ENCODE measurements at regions not wholly inside any gene's neighbourhood (a gene's known extent, or its start where the extent isn't known, plus 50 kb on each side); places are given as distances from the start of the nearest gene placed in this dataset.

- no peak for DNase-seq (ENCODE audit: low spot score)
Measured at GRCh38 chr10:59088912-59089573, 87.4 kb upstream of the PHYHIPL start.

DNA sequence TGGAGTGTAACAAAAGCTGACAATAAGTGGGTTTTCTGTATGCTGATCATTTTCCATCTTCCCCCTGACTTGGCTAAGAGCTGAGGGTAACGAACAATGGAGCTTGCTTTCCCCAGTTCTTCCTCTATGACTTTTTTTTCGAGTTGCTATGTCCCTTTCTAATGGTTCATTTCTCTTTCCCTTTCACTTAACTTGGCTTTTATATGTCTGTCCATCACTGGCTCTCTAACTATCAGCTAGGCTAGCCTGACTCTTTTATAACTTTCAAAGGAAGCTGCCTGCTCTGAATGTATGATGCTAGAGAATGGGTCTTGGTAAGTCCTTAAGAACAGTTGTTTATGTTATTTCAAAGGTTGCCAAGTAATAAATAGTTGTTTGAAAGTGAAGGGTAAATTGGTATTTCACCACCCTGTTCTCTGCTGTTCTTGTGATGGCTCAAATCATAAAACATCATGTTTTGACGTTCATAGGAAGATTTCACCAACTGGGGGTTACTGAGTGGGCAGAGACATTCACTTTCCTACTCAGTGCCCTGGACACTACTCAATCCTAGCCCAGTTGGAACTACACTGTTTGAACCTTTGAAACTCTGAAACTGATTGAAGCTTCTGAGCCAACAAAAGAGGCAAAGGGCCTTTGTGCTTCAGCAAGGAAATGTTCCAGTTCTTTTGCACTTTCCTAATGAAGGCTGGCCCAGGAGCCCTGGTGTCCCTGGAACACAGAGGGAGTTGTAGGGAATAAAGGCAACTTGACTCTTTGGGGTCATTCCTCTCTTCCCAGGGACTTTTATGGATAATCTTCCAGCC, 85.4 kb upstream of the PHYHIPL start:
- DNase-seq (ENCODE audit: low spot score) = no peak

- no peak for DNase-seq (ENCODE audit: low spot score)
Measured at GRCh38 chr10:59093461-59093860, 83.0 kb upstream of the PHYHIPL start.

DNA sequence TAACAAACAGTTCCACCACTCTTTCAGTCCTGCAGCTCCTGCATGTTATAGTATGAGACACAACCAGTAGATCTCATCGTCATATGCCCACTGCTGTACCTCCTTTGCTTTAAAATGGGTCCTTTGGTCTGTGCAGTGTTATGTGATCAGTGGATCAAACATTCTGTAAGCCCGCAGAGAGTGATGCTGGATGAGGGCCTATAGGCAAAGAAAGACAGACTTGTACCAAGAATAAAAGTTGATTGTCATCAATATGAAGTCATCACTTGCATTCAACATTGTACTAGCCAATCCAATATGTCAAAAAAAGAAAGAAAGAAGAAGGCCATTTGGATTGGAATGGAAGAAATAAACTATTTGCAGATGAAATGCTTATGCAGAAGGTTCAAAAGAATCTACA, 79.8 kb upstream of the PHYHIPL start:
- DNase-seq (ENCODE audit: low spot score) = no peak

- peak; percentile 38 for DNase-seq (ENCODE audit: low spot score)
Measured at GRCh38 chr10:59098387-59098786, 78.1 kb upstream of the PHYHIPL start.

- DNase-seq (ENCODE audit: low spot score) = peak; percentile 17
Measured at GRCh38 chr10:59098831-59099452, 77.5 kb upstream of the PHYHIPL start.

DNA sequence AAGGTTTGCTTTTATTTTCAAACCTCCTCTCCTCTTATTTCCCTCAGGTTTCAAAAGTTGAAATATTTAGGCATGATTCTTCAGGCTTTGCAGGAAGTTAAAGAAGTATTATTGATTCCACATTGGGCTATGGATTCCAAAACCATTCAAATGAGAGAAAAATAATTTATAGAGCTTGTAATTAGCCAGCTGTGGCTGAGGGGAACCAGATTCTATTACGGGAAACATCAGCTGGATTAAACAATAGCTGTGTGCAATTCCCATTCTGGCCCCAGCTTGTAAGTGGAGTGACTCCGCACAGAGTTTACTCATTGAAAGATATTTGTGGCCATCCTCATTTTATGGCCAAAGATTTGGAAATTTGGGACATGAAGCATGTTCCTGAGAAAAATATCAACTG, 77.0 kb upstream of the PHYHIPL start:
- DNase-seq (ENCODE audit: low spot score) = peak; percentile 46

GRCh38 chr10:59102394-59102793, 74.0 kb upstream of the PHYHIPL start:
- DNase-seq (ENCODE audit: low spot score) = no peak

GRCh38 chr10:59104186-59104585, 72.3 kb upstream of the PHYHIPL start:
- no peak for DNase-seq (ENCODE audit: low spot score)

DNA sequence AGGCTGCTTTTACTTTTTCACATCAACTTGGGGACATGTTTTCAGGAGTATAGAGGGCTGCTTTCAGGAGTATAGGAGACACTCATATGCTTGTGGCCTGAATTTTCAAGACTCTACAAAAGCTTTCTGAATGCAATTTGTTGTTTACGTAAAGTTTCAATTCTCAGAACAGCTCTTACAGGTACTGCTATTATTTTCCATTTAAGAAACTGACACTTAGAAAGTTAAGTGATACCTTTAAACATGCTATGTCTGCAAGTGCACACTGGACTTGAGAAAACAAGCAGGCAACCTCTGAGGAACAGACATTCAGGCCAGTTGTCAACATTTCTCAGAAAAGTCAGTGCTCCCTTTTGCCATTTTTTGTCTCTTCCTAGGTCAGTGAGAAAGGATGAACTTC, 70.0 kb upstream of the PHYHIPL start:
- DNase-seq (ENCODE audit: low spot score) = no peak

GRCh38 chr10:59107147-59107546, 69.3 kb upstream of the PHYHIPL start:
- no peak for DNase-seq (ENCODE audit: low spot score)

GRCh38 chr10:59108296-59108870, 68.1 kb upstream of the PHYHIPL start:
- no peak for DNase-seq (ENCODE audit: low spot score)

DNA sequence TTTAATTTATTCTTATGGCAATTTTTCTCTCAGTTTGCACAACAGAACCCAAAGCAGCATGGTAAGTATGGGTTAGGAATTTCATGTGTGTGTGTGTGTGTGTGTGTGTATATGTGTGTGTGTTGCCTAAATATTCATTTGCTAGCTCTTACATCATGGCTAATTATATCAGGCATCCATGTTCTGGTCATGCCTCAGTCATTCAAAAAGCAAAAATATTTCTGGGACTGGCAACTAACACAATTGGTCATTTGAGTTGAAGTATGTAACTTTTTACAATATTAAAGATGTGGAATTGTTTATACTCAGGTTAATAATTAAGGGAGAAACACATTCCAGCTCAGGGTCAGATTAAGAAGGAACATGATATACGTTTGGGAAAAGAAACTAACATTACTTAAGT, 67.6 kb upstream of the PHYHIPL start:
- DNase-seq (ENCODE audit: low spot score) = no peak

DNA sequence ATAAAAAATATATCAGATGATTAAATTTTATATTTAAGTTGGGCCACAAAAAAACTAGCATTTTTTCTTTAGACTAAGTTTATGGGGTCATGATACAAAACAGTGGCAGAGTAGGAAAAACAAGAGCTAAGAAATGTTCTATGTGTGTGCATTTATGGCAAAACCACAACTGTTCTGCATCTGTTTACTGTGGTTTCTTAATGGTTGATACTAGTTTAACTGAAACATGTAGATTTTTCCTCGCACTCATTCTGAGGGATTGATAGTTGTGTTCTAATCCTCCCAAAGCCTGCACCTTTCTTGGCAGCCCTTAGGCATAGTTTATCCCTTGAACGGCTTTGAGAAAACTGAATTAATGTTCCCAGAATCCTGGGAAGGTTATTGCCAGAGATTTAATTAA, 66.6 kb upstream of the PHYHIPL start:
- DNase-seq (ENCODE audit: low spot score) = no peak

DNA sequence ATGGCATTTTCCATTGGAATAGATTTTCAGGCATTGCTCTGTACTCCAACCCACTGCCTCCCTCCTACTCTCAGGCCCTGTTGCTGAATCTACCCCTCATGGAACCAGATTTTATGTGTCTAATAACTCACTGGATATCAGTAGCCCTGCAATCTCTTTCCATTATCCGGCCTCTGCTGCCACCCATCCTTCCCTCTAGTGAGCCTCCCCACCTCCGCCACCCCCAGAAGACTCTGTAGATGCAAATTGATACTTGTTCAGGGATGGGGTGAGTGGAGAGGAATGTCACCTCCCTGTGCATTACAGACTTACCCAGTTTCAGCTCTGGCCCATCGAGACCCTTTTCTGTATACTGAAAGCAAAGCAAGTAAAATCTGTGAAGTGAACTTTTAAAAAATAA, 52.3 kb upstream of the PHYHIPL start:
- DNase-seq (ENCODE audit: low spot score) = no peak

DNA sequence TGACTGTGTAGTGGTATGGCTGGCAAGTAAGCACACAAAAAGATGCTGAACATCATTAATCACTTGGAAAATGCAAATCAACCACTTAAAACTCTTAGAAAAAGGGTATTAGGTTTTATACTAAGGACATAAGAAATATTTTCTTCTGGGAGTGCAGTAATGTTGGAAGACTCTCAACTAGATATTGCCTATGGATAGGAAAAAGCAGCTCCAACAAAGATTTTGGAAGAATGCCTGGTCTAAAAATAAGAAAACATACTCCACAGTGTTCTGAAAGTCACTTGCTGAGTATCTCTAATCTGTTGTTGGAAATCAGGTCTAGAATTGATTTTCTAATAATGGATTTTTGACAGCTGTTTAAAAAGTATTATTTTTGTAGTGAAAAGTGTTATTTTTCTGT, 50.8 kb upstream of the PHYHIPL start:
- no peak for DNase-seq (ENCODE audit: low spot score)

DNA sequence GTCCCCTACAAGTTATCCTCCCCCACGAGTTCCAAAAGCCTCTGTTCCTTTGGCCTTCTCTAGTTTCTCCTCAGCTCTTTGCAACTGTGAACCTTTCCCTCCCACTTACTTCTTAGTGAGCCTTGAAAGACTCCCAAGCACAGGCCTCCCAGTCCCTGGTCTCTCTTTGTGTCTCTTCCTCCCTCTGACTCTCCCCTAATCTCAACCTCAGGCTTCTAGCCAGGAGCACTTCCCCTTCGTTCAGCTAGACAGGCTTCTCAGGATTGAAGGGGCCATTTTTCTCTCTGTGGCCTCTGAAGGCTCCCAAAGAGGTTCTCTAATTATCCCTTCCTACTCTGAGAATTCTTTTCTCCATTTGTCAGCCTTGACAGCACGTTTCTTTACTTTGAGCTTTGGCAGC, 50.2 kb upstream of the PHYHIPL start:
- no peak for DNase-seq (ENCODE audit: low spot score)

Data from AG20443 (cell line).